SK-N-SH (cell line): ENCODE measurements at regions not wholly inside any gene's neighbourhood (a gene's known extent, or its start where the extent isn't known, plus 50 kb on each side); places are given as distances from the start of the nearest gene placed in this dataset.

Source experiments
- CTCF ChIA-PET: fragments of 300-600, 350-600 bp; formaldehyde crosslinking; extraction: SDS; loops from one replicate; lab custom pipeline; 2021; lab: Yijun Ruan, JAX
- POLR2A ChIA-PET: fragments of 350-600 bp; sonication (Branson Sonifier 250); formaldehyde crosslinking; extraction: SDS; loops from one replicate; lab custom pipeline; 2020; ENCODE audit warnings: antibody characterized with exemption, inconsistent platforms; lab: Yijun Ruan, JAX
- DNase-seq: peaks from one replicate; pipeline ENCODE4 v3.0.0; 2012
- H2AFZ ChIP-seq: fragments of 200-600 bp; sonication (generic); 2 replicates; pipeline ENCODE4 v1.8.1; 2016; ENCODE audit warnings: antibody characterized with exemption, mild to moderate bottlenecking, low read depth
- H3F3A ChIP-seq: fragments of 200-600 bp; sonication (generic); replicated peaks from 2 replicates; pipeline ENCODE3; 2016; ENCODE audit warnings: antibody characterized with exemption, mild to moderate bottlenecking; ENCODE audit not compliant: insufficient read depth
- H3K27ac ChIP-seq, 2 experiments: fragments of 200-500 bp in 1 of 2; fragments of 200-600 bp in 1 of 2; sonication (Bioruptor generic) in 1 of 2; sonication (generic), shearing (Covaris generic) in 1 of 2; 2 replicates each; pipeline versions ENCODE4 v1.5.1 to v1.6.1; 2014 to 2016; ENCODE audit warnings: low read depth in 2 of 2, inconsistent platforms in 1 of 2, low read length in 1 of 2, mild to moderate bottlenecking in 1 of 2, mixed read lengths in 1 of 2
- H3K27me3 ChIP-seq: fragments of 200-600 bp; sonication (generic), shearing (Covaris generic); 2 replicates; pipeline ENCODE4 v1.6.1; 2016; ENCODE audit warnings: mixed run types; ENCODE audit not compliant: insufficient read depth
- H3K36me3 ChIP-seq, 2 experiments: fragments of 200-500 bp in 1 of 2; fragments of 200-600 bp in 1 of 2; sonication (Bioruptor generic) in 1 of 2; sonication (generic) in 1 of 2; replicated peaks in 1 of 2; 2 replicates each; pipeline versions ENCODE3 to v1.5.1; 2014 to 2016; ENCODE audit warnings: low read length in 1 of 2, mild to moderate bottlenecking in 1 of 2; ENCODE audit not compliant: insufficient read depth in 2 of 2, control insufficient read depth in 1 of 2
- H3K4me1 ChIP-seq, 2 experiments: fragments of 200-500 bp in 1 of 2; fragments of 200-600 bp in 1 of 2; sonication (Bioruptor generic) in 1 of 2; sonication (generic), shearing (Covaris generic) in 1 of 2; 2 replicates each; pipeline versions ENCODE4 v1.5.1 to v1.6.1; 2014 to 2016; ENCODE audit warnings: low read depth in 1 of 2, low read length in 1 of 2, mixed run types in 1 of 2; ENCODE audit not compliant: insufficient read depth in 2 of 2, control insufficient read depth in 1 of 2
- H3K4me2 ChIP-seq: fragments of 200-600 bp; sonication (generic), shearing (Covaris generic); 2 replicates; pipeline ENCODE4 v1.6.1; 2017; ENCODE audit warnings: mixed run types
- H3K4me3 ChIP-seq, 2 experiments: fragments of 200-500 bp in 1 of 2; fragments of 200-600 bp in 1 of 2; sonication (Bioruptor generic) in 1 of 2; sonication (generic), shearing (Covaris generic) in 1 of 2; 2 replicates each; pipeline versions ENCODE4 v1.5.1 to v1.8.1; 2014 to 2016; ENCODE audit warnings: low read depth in 2 of 2, inconsistent platforms in 1 of 2, low read length in 1 of 2, mild to moderate bottlenecking in 1 of 2, mixed read lengths in 1 of 2, moderate library complexity in 1 of 2
- H3K79me2 ChIP-seq: fragments of 200-600 bp; sonication (generic); 2 replicates; pipeline ENCODE4 v1.8.1; 2017; ENCODE audit warnings: mild to moderate bottlenecking; ENCODE audit not compliant: insufficient read depth
- H3K9ac ChIP-seq: fragments of 200-600 bp; sonication (generic); 2 replicates; pipeline ENCODE4 v1.6.1; 2017; ENCODE audit warnings: mixed run types
- H3K9me2 ChIP-seq: fragments of 200-600 bp; sonication (generic); 2 replicates; pipeline ENCODE4 v1.6.1; 2017; ENCODE audit warnings: mixed run types
- H3K9me3 ChIP-seq: fragments of 200-600 bp; sonication (generic); 2 replicates; pipeline ENCODE4 v1.6.1; 2017; ENCODE audit warnings: mixed run types, mild to moderate bottlenecking, moderate library complexity
- H4K20me1 ChIP-seq: fragments of 200-600 bp; sonication (generic); 2 replicates; pipeline ENCODE4 v1.6.1; 2017; ENCODE audit warnings: mild to moderate bottlenecking, mixed run types; ENCODE audit not compliant: insufficient read depth
- FOSL2 ChIP-seq: IDR thresholded peaks from 2 replicates; pipeline ENCODE4 v1.4.0; 2012; ENCODE audit warnings: low read depth, mild to moderate bottlenecking, moderate library complexity, borderline replicate concordance
- GABPA ChIP-seq: IDR thresholded peaks from 2 replicates; pipeline ENCODE4 v1.4.0; 2012; ENCODE audit warnings: low read depth, mild to moderate bottlenecking
- GATA2 ChIP-seq: sonication (generic); formaldehyde crosslinking; IDR thresholded peaks from 2 replicates; pipeline ENCODE4 v1.5.0; 2020; ENCODE audit warnings: mild to moderate bottlenecking, missing genetic modification reagents
- MEF2A ChIP-seq: IDR thresholded peaks from 2 replicates; pipeline ENCODE4 v1.4.0; 2012; ENCODE audit warnings: low read depth, borderline replicate concordance
- MXI1 ChIP-seq: IDR thresholded peaks from 2 replicates; pipeline ENCODE4 v1.6.1; 2012; ENCODE audit warnings: mild to moderate bottlenecking, low read depth, low read length, improper control_type of control experiment
- NRF1 ChIP-seq: IDR thresholded peaks from 2 replicates; pipeline ENCODE4 v1.6.1; 2012; ENCODE audit warnings: low read depth, mild to moderate bottlenecking, low read length
- POLR2AphosphoS5 ChIP-seq: IDR thresholded peaks from 2 replicates; pipeline ENCODE4 v1.6.1; 2012; ENCODE audit warnings: low read depth, low read length
- RXRA ChIP-seq: IDR thresholded peaks from 2 replicates; pipeline ENCODE4 v1.4.0; 2012; ENCODE audit warnings: low read depth, mild to moderate bottlenecking, borderline replicate concordance
- SMC3 ChIP-seq: IDR thresholded peaks from 2 replicates; pipeline ENCODE4 v1.6.1; 2012; ENCODE audit warnings: low read depth, low read length, improper control_type of control experiment
- TCF12 ChIP-seq: IDR thresholded peaks from 2 replicates; pipeline ENCODE4 v1.4.0; 2012
- USF2 ChIP-seq: fragments of 150-350 bp; IDR thresholded peaks from 2 replicates; pipeline ENCODE4 v1.6.1; 2017; ENCODE audit warnings: antibody characterized with exemption, low read length, low read depth, borderline replicate concordance
- WGBS: methylation state at CpG from one replicate; pipeline ENCODE4 v1.1.6; 2017; ENCODE audit warnings: low lambda C conversion rate; 5-methylcytosine and 5-hydroxymethylcytosine counted together
- TF ChIP-seq, protein P1 (sequence below): IDR thresholded peaks from 2 replicates; pipeline ENCODE4 v1.6.1; 2012; ENCODE audit warnings: mild to moderate bottlenecking, low read depth, low read length, moderate library complexity
- TF ChIP-seq, protein P2 (sequence below): IDR thresholded peaks from 2 replicates; pipeline ENCODE4 v1.4.0; 2012; ENCODE audit warnings: low read depth, borderline replicate concordance
- TF ChIP-seq, protein P3 (sequence below): IDR thresholded peaks from 2 replicates; pipeline ENCODE4; 2012

DNA sequence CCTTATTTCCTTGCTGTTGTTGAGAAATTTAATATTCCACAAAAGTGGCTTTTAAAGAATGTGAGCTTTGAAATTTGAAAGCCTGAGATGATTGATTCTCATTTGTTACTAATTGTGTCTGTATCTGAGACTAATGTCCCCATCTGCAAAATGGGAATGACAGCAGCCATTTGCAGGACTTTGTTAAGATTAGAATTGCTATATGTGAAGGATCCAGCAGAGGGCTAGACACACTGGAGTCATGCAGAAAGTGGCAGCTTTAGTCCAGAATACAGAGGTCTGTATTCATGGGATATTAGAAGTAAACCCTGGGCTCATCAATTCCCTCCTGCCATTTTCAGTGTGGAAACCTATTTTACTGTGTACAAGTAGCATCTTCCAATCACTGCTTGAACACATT is 296.5 kb upstream of the GYPC start:
- Histone ChIP-seq H4K20me1 (no peaks in the 10 kb centered on the region), H3K4me1 (no peaks in the 10 kb centered on the region), H3K4me2 (no peak overlapping the region), H3K36me3 (no peaks in the 10 kb centered on the region), H3K27me3 (no peaks in the 10 kb centered on the region), H3K9me3 (no peaks in the 10 kb centered on the region), H3K79me2 (no peaks in the 10 kb centered on the region), H3K4me3 (no peak overlapping the region), H3K9ac (no peak overlapping the region), H3K9me2 (no peaks in the 10 kb centered on the region), H3F3A (no peaks in the 10 kb centered on the region), H3K27ac (no peak overlapping the region), H2AFZ (no peak overlapping the region)
- TF ChIP-seq RXRA (no peak), POLR2AphosphoS5 (no peak), USF2 (no peak), GATA2 (CRISPR knock-in tag) (no peak), GABPA (no peak)
- DNase-seq, result no peak
- POLR2A ChIA-PET, result no interaction called here
- CTCF ChIA-PET, result no interaction called here

GRCh38 chr2:126367361-126367760 is 288.6 kb upstream of the GYPC start:
- TF ChIP-seq TCF12 (no peak), MXI1 (no peak), MEF2A (no peak), SMC3 (no peak), FOSL2 (no peak), NRF1 (no peak)
- TF ChIP-seq, protein P1, sequence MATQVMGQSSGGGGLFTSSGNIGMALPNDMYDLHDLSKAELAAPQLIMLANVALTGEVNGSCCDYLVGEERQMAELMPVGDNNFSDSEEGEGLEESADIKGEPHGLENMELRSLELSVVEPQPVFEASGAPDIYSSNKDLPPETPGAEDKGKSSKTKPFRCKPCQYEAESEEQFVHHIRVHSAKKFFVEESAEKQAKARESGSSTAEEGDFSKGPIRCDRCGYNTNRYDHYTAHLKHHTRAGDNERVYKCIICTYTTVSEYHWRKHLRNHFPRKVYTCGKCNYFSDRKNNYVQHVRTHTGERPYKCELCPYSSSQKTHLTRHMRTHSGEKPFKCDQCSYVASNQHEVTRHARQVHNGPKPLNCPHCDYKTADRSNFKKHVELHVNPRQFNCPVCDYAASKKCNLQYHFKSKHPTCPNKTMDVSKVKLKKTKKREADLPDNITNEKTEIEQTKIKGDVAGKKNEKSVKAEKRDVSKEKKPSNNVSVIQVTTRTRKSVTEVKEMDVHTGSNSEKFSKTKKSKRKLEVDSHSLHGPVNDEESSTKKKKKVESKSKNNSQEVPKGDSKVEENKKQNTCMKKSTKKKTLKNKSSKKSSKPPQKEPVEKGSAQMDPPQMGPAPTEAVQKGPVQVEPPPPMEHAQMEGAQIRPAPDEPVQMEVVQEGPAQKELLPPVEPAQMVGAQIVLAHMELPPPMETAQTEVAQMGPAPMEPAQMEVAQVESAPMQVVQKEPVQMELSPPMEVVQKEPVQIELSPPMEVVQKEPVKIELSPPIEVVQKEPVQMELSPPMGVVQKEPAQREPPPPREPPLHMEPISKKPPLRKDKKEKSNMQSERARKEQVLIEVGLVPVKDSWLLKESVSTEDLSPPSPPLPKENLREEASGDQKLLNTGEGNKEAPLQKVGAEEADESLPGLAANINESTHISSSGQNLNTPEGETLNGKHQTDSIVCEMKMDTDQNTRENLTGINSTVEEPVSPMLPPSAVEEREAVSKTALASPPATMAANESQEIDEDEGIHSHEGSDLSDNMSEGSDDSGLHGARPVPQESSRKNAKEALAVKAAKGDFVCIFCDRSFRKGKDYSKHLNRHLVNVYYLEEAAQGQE, result no peak
- TF ChIP-seq, protein P2, sequence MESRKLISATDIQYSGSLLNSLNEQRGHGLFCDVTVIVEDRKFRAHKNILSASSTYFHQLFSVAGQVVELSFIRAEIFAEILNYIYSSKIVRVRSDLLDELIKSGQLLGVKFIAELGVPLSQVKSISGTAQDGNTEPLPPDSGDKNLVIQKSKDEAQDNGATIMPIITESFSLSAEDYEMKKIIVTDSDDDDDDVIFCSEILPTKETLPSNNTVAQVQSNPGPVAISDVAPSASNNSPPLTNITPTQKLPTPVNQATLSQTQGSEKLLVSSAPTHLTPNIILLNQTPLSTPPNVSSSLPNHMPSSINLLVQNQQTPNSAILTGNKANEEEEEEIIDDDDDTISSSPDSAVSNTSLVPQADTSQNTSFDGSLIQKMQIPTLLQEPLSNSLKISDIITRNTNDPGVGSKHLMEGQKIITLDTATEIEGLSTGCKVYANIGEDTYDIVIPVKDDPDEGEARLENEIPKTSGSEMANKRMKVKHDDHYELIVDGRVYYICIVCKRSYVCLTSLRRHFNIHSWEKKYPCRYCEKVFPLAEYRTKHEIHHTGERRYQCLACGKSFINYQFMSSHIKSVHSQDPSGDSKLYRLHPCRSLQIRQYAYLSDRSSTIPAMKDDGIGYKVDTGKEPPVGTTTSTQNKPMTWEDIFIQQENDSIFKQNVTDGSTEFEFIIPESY, result no peak
- TF ChIP-seq, protein P3, sequence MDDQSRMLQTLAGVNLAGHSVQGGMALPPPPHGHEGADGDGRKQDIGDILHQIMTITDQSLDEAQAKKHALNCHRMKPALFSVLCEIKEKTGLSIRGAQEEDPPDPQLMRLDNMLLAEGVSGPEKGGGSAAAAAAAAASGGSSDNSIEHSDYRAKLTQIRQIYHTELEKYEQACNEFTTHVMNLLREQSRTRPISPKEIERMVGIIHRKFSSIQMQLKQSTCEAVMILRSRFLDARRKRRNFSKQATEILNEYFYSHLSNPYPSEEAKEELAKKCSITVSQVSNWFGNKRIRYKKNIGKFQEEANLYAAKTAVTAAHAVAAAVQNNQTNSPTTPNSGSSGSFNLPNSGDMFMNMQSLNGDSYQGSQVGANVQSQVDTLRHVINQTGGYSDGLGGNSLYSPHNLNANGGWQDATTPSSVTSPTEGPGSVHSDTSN, result no peak
- TF ChIP-seq, all 33 proteins: peak for 0
- no peaks in the 10 kb centered on the region for H3K79me2 ChIP-seq
- H3K36me3 ChIP-seq, result no peaks in the 10 kb centered on the region
- H2AFZ ChIP-seq, result no peak overlapping the region
- DNase-seq, result no peak
- ChIA-PET CTCF (no interaction called here), POLR2A (no interaction called here)
- no peak overlapping the region for H3K4me3 ChIP-seq
- no peak overlapping the region for H3K27ac ChIP-seq
- H3K4me2 ChIP-seq, result no peak overlapping the region
- no peak overlapping the region for H3K9ac ChIP-seq
- H3K27me3 ChIP-seq, result no peaks in the 10 kb centered on the region
- no peaks in the 10 kb centered on the region for H3F3A ChIP-seq
- no peaks in the 10 kb centered on the region for H3K9me2 ChIP-seq
- no peaks in the 10 kb centered on the region for H3K4me1 ChIP-seq
- H4K20me1 ChIP-seq, result no peaks in the 10 kb centered on the region
- WGBS, result 2% methylated on average over 3 of the region's 3 CpGs
- no peaks in the 10 kb centered on the region for H3K9me3 ChIP-seq
